ENCODE measurements at regions not wholly inside any gene's neighbourhood (a gene's known extent, or its start where the extent isn't known, plus 50 kb on each side); places are given as distances from the start of the nearest gene placed in this dataset.

DNA sequence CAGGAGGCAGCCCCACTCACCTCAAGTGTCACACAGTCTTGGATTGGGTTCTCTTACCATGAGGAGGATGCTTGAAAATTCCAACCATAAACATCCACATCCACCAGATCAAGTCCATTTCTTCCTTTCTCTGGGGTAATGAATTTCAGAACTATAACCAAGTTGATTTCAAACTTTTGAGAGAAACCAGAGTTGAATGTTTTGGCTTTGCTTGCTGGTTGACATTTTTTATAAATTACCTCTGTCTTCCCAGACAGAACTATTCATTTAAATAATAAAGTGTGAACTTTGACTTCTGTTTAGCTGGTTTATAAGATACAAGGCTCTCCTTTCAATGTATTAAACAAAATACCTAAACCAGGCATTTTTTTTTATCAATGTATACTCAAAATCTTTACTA lies 550.7 kb downstream of the KCTD12 start:
- peak overlapping the region in 3 of 4 donors; percentile 52 to 67 (median 54) for H3K27ac ChIP-seq
- H3K4me3 ChIP-seq = no peak overlapping the region
- TF ChIP-seq, protein P1, sequence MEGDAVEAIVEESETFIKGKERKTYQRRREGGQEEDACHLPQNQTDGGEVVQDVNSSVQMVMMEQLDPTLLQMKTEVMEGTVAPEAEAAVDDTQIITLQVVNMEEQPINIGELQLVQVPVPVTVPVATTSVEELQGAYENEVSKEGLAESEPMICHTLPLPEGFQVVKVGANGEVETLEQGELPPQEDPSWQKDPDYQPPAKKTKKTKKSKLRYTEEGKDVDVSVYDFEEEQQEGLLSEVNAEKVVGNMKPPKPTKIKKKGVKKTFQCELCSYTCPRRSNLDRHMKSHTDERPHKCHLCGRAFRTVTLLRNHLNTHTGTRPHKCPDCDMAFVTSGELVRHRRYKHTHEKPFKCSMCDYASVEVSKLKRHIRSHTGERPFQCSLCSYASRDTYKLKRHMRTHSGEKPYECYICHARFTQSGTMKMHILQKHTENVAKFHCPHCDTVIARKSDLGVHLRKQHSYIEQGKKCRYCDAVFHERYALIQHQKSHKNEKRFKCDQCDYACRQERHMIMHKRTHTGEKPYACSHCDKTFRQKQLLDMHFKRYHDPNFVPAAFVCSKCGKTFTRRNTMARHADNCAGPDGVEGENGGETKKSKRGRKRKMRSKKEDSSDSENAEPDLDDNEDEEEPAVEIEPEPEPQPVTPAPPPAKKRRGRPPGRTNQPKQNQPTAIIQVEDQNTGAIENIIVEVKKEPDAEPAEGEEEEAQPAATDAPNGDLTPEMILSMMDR (IDR thresholded peaks at IDR 0.05) = no peak
- no peak for TF ChIP-seq EP300 (IDR thresholded peaks at IDR 0.05)
- TF ChIP-seq POLR2A (IDR thresholded peaks at IDR 0.05) = no peak
- no peak for TF ChIP-seq POLR2AphosphoS5 (IDR thresholded peaks at IDR 0.05)
- no peaks in the 10 kb centered on the region for H3K27me3 ChIP-seq
- no peaks in the 10 kb centered on the region for H3K9me3 ChIP-seq
- H3K4me1 ChIP-seq = peaks cover 10 to 56% (median 12%) of the 10 kb centered on the region in 3 donors
- no peak for ATAC-seq
- H3K36me3 ChIP-seq = no peaks in the 10 kb centered on the region

- TF ChIP-seq POLR2A (IDR thresholded peaks at IDR 0.05) = no peak
- no peak for TF ChIP-seq POLR2AphosphoS5 (IDR thresholded peaks at IDR 0.05)
- TF ChIP-seq EP300 (IDR thresholded peaks at IDR 0.05) = no peak
- TF ChIP-seq, protein P1 (IDR thresholded peaks at IDR 0.05) = no peak
- Histone ChIP-seq H3K4me3 (no peak overlapping the region), H3K9me3 (no peaks in the 10 kb centered on the region), H3K4me1 (peaks cover 7 to 61% (median 12%) of the 10 kb centered on the region in 3 donors), H3K27ac (peak overlapping the region in 3 of 4 donors; percentile 53 to 68 (median 63)), H3K36me3 (no peaks in the 10 kb centered on the region), H3K27me3 (no peaks in the 10 kb centered on the region)
- WGBS, 2 donors (ENCODE audit: low coverage in 1 of 2) = 0 to 36% methylated on average over 1 of the region's 1 CpG
- ATAC-seq = no peak
Measured at GRCh38 chr13:76331943-76332712, 554.1 kb downstream of the KCTD12 start.

- H3K27ac ChIP-seq = peak overlapping the region in 3 of 4 donors; percentile 4 to 68 (median 32)
- WGBS, 2 donors (ENCODE audit: low coverage in 1 of 2) = 25 to 58% methylated on average over 2 of the region's 2 CpGs
- peaks cover 7 to 55% (median 12%) of the 10 kb centered on the region in 3 donors for H3K4me1 ChIP-seq
- H3K36me3 ChIP-seq = no peaks in the 10 kb centered on the region
- H3K27me3 ChIP-seq = no peaks in the 10 kb centered on the region
- no peak for ATAC-seq
- H3K4me3 ChIP-seq = no peak overlapping the region
- H3K9me3 ChIP-seq = no peaks in the 10 kb centered on the region
- no peak for TF ChIP-seq POLR2A (IDR thresholded peaks at IDR 0.05)
- TF ChIP-seq POLR2AphosphoS5 (IDR thresholded peaks at IDR 0.05) = no peak
- TF ChIP-seq EP300 (IDR thresholded peaks at IDR 0.05) = no peak
- TF ChIP-seq, protein P1 (IDR thresholded peaks at IDR 0.05) = no peak
Measured at GRCh38 chr13:76330761-76331160, 555.4 kb downstream of the KCTD12 start.

- no peak for ATAC-seq
- WGBS, 2 donors (ENCODE audit: low coverage in 1 of 2) = 47 to 55% methylated on average over 2 of the region's 2 CpGs
- Histone ChIP-seq H3K9me3 (no peaks in the 10 kb centered on the region), H3K4me3 (no peak overlapping the region), H3K27ac (peak overlapping the region in 2 of 4 donors; percentile 4 to 68), H3K36me3 (no peaks in the 10 kb centered on the region), H3K4me1 (peaks cover 7 to 47% (median 8%) of the 10 kb centered on the region in 3 donors), H3K27me3 (no peaks in the 10 kb centered on the region)
- no peak for TF ChIP-seq EP300 (IDR thresholded peaks at IDR 0.05)
- no peak for TF ChIP-seq POLR2A (IDR thresholded peaks at IDR 0.05)
- no peak for TF ChIP-seq POLR2AphosphoS5 (IDR thresholded peaks at IDR 0.05)
- TF ChIP-seq, protein P1 (IDR thresholded peaks at IDR 0.05) = no peak
Measured at GRCh38 chr13:76329866-76330580, 556.2 kb downstream of the KCTD12 start.
